ENCODE measurements at regions not wholly inside any gene's neighbourhood (a gene's known extent, or its start where the extent isn't known, plus 50 kb on each side); places are given as distances from the start of the nearest gene placed in this dataset.

DNA sequence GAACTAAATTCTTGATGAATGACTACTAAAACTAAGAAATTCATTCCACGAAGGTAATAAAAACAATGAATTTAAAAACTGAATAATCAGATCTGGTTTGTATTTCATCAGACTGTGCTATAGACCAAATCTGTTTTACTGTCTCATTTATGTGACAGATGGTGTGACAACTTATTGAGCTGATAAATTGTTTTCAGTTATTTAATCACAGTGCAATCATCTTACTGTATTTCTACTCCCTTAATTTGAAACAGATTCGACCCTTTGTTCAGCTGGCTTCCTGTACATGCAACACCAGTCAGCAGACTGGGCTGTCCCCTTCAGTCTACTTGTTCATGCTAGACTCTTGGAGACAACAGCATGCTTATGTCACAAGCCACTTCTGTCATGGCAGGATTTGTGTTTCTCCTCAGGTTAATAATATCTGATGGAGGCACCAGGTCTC is 150.9 kb downstream of the MBL2 start:
- WGBS, 2 experiments (ENCODE audit: insufficient coverage in 1 of 2, insufficient read length in 1 of 2), result 67 to 87% methylated on average over 1 to 2 of the region's 2 CpGs

DNA sequence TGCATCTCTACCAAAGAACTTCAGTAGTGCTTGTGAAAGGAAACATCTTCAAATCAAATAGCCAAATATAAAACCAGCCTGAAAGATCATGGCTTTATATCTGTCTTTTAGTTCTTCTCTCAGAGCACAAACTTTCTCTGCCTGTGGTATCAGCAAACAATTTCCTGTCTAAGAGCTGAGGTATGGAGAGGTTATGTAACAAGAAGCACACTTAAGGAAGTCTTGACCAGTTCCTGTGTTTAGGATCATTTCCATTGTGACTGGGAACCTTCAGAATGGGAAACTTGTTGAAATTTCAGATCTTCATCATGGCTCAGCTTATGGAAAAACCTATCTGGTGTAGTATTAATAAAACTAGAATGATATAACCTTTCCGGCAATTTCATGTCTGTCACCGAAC is 148.8 kb downstream of the MBL2 start:
- no peaks in the 10 kb centered on the region for H3K36me3 ChIP-seq (ENCODE audit: control insufficient read depth, insufficient read depth, low read length)
- H3K9ac ChIP-seq (ENCODE audit: extremely low read depth, low read length, poor library complexity, severe bottlenecking), result no peak overlapping the region
- H3K27me3 ChIP-seq (ENCODE audit: control insufficient read depth, insufficient read depth, low read length, poor library complexity, severe bottlenecking), result no peaks in the 10 kb centered on the region
- no peak overlapping the region for H3K4me3 ChIP-seq (ENCODE audit: low read length)
- H3K27ac ChIP-seq (ENCODE audit: low read depth, low read length), result no peak overlapping the region
- H3K9me3 ChIP-seq (ENCODE audit: control insufficient read depth, low read length), result no peaks in the 10 kb centered on the region
- Mint-ChIP-seq H3K9me3 (no peaks in the 10 kb centered on the region), H3K4me1 (no peaks in the 10 kb centered on the region), H3K36me3 (ENCODE audit: low read depth) (no peaks in the 10 kb centered on the region), H3K4me3 (no peak overlapping the region), H3K27me3 (ENCODE audit: insufficient read depth) (no peaks in the 10 kb centered on the region), H3K27ac (no peak overlapping the region)
- no peaks in the 10 kb centered on the region for H3K4me1 ChIP-seq (ENCODE audit: control insufficient read depth, insufficient read depth, low read length)
- TF ChIP-seq CTCF (conservative IDR thresholded peaks at IDR 0.05), result no peak
- 96% methylated on average over 2 of the region's 2 CpGs; no CpG with 5 or more reads in 1 of the 2 experiments for WGBS, 2 experiments (ENCODE audit: insufficient coverage in 1 of 2, insufficient read length in 1 of 2)
- DNase-seq, result no peak

More for the DNA sequence above, 150.9 kb downstream of the MBL2 start:
- H3K4me1 ChIP-seq (ENCODE audit: control insufficient read depth, insufficient read depth, low read length), result no peaks in the 10 kb centered on the region
- Mint-ChIP-seq H3K27me3 (ENCODE audit: insufficient read depth) (no peaks in the 10 kb centered on the region), H3K36me3 (ENCODE audit: low read depth) (no peaks in the 10 kb centered on the region), H3K9me3 (no peaks in the 10 kb centered on the region), H3K27ac (no peak overlapping the region), H3K4me1 (no peaks in the 10 kb centered on the region), H3K4me3 (no peak overlapping the region)
- H3K9ac ChIP-seq (ENCODE audit: extremely low read depth, low read length, poor library complexity, severe bottlenecking), result no peak overlapping the region
- no peaks in the 10 kb centered on the region for H3K9me3 ChIP-seq (ENCODE audit: control insufficient read depth, low read length)
- H3K36me3 ChIP-seq (ENCODE audit: control insufficient read depth, insufficient read depth, low read length), result no peaks in the 10 kb centered on the region
- DNase-seq, result no peak
- no peak overlapping the region for H3K27ac ChIP-seq (ENCODE audit: low read depth, low read length)
- H3K4me3 ChIP-seq (ENCODE audit: low read length), result no peak overlapping the region
- H3K27me3 ChIP-seq (ENCODE audit: control insufficient read depth, insufficient read depth, low read length, poor library complexity, severe bottlenecking), result no peaks in the 10 kb centered on the region
- TF ChIP-seq CTCF (conservative IDR thresholded peaks at IDR 0.05), result no peak

DNA sequence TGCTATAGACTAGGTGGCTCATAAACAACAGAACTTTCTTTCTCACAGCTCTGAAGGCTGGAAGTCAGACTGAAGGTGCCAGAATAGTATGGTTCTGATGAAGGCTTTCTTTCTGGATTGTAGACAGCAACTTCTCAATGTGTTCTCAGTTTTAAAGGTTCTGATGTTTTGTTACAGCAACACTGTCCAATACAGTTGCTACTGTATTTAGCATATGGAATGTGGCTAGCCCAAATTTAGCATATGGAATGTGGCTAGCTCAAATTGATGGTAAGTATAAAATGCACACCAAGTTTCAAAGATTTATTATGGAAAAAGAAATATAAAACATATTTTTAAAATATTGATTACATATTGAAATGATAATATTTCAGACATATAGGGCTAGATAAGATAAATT is 145.3 kb downstream of the MBL2 start:
- no peak overlapping the region for H3K4me3 Mint-ChIP-seq
- H3K27me3 Mint-ChIP-seq (ENCODE audit: insufficient read depth), result no peaks in the 10 kb centered on the region
- Histone ChIP-seq H3K27ac (ENCODE audit: low read depth, low read length) (no peak overlapping the region), H3K4me3 (ENCODE audit: low read length) (no peak overlapping the region), H3K9ac (ENCODE audit: extremely low read depth, low read length, poor library complexity, severe bottlenecking) (no peak overlapping the region), H3K36me3 (ENCODE audit: control insufficient read depth, insufficient read depth, low read length) (no peaks in the 10 kb centered on the region), H3K9me3 (ENCODE audit: control insufficient read depth, low read length) (no peaks in the 10 kb centered on the region), H3K4me1 (ENCODE audit: control insufficient read depth, insufficient read depth, low read length) (no peaks in the 10 kb centered on the region), H3K27me3 (ENCODE audit: control insufficient read depth, insufficient read depth, low read length, poor library complexity, severe bottlenecking) (no peaks in the 10 kb centered on the region)
- DNase-seq, result no peak
- H3K36me3 Mint-ChIP-seq (ENCODE audit: low read depth), result no peaks in the 10 kb centered on the region
- no peak for TF ChIP-seq CTCF (conservative IDR thresholded peaks at IDR 0.05)
- no peaks in the 10 kb centered on the region for H3K9me3 Mint-ChIP-seq
- no peak overlapping the region for H3K27ac Mint-ChIP-seq
- H3K4me1 Mint-ChIP-seq, result peaks cover 4% of the 10 kb centered on the region
